HL-60 (cell line): ENCODE measurements at regions not wholly inside any gene's neighbourhood (a gene's known extent, or its start where the extent isn't known, plus 50 kb on each side); places are given as distances from the start of the nearest gene placed in this dataset.

ENCODE experiments used
- DNase-seq, 2 experiments: peaks; one replicate each; pipeline ENCODE4 v3.0.0-alpha.2; 2010 to 2020; ENCODE audit warnings: low read depth in 1 of 2, low spot score in 1 of 2
- H3K27ac ChIP-seq: fragments of 250-450 bp; sonication (Bioruptor Pico); replicated peaks from 2 replicates; pipeline ENCODE4 v1.5.1; 2020; ENCODE audit warnings: mild to moderate bottlenecking, moderate library complexity
- H3K27me3 ChIP-seq: fragments of 250-450 bp; sonication (Bioruptor Pico); 2 replicates; pipeline ENCODE4 v1.5.1; 2021; ENCODE audit warnings: mild to moderate bottlenecking, moderate library complexity; ENCODE audit not compliant: insufficient read depth, poor library complexity, severe bottlenecking
- H3K4me3 ChIP-seq: replicated peaks from 2 replicates; pipeline ENCODE4 v1.5.1; 2011; ENCODE audit warnings: mild to moderate bottlenecking, control low read depth, low read length; ENCODE audit not compliant: insufficient read depth
- GABPA ChIP-seq: IDR thresholded peaks from 2 replicates; pipeline ENCODE4 v1.6.1; 2012; ENCODE audit warnings: low read depth
- POLR2AphosphoS5 ChIP-seq: IDR thresholded peaks from 2 replicates; pipeline ENCODE4 v1.6.1; 2012; ENCODE audit warnings: low read depth
- SPI1 ChIP-seq: IDR thresholded peaks from 2 replicates; pipeline ENCODE4 v1.6.1; 2012; ENCODE audit warnings: low read depth, mild to moderate bottlenecking, borderline replicate concordance
- TF ChIP-seq, protein P1 (sequence below): IDR thresholded peaks from one replicate; pipeline ENCODE4 v1.5.1; 2011; ENCODE audit warnings: low read length, control low read depth, inconsistent platforms; ENCODE audit not compliant: insufficient read depth
- TF ChIP-seq, protein P2 (sequence below): IDR thresholded peaks from 2 replicates; pipeline ENCODE4 v1.6.1; 2012; ENCODE audit warnings: low read depth; ENCODE audit not compliant: insufficient replicate concordance

- no peak for DNase-seq
- Histone ChIP-seq H3K27me3 (no peaks in the 10 kb centered on the region), H3K27ac (no peak overlapping the region), H3K4me3 (no peak overlapping the region)
- no peak for TF ChIP-seq SPI1
- TF ChIP-seq GABPA = no peak
- TF ChIP-seq, protein P1, sequence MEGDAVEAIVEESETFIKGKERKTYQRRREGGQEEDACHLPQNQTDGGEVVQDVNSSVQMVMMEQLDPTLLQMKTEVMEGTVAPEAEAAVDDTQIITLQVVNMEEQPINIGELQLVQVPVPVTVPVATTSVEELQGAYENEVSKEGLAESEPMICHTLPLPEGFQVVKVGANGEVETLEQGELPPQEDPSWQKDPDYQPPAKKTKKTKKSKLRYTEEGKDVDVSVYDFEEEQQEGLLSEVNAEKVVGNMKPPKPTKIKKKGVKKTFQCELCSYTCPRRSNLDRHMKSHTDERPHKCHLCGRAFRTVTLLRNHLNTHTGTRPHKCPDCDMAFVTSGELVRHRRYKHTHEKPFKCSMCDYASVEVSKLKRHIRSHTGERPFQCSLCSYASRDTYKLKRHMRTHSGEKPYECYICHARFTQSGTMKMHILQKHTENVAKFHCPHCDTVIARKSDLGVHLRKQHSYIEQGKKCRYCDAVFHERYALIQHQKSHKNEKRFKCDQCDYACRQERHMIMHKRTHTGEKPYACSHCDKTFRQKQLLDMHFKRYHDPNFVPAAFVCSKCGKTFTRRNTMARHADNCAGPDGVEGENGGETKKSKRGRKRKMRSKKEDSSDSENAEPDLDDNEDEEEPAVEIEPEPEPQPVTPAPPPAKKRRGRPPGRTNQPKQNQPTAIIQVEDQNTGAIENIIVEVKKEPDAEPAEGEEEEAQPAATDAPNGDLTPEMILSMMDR = no peak
- TF ChIP-seq, protein P2, sequence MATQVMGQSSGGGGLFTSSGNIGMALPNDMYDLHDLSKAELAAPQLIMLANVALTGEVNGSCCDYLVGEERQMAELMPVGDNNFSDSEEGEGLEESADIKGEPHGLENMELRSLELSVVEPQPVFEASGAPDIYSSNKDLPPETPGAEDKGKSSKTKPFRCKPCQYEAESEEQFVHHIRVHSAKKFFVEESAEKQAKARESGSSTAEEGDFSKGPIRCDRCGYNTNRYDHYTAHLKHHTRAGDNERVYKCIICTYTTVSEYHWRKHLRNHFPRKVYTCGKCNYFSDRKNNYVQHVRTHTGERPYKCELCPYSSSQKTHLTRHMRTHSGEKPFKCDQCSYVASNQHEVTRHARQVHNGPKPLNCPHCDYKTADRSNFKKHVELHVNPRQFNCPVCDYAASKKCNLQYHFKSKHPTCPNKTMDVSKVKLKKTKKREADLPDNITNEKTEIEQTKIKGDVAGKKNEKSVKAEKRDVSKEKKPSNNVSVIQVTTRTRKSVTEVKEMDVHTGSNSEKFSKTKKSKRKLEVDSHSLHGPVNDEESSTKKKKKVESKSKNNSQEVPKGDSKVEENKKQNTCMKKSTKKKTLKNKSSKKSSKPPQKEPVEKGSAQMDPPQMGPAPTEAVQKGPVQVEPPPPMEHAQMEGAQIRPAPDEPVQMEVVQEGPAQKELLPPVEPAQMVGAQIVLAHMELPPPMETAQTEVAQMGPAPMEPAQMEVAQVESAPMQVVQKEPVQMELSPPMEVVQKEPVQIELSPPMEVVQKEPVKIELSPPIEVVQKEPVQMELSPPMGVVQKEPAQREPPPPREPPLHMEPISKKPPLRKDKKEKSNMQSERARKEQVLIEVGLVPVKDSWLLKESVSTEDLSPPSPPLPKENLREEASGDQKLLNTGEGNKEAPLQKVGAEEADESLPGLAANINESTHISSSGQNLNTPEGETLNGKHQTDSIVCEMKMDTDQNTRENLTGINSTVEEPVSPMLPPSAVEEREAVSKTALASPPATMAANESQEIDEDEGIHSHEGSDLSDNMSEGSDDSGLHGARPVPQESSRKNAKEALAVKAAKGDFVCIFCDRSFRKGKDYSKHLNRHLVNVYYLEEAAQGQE = no peak
- TF ChIP-seq POLR2AphosphoS5 = no peak
These were observed 469.8 kb downstream of the USP25 start for GRCh38 chr21:16199539-16199938.

DNA sequence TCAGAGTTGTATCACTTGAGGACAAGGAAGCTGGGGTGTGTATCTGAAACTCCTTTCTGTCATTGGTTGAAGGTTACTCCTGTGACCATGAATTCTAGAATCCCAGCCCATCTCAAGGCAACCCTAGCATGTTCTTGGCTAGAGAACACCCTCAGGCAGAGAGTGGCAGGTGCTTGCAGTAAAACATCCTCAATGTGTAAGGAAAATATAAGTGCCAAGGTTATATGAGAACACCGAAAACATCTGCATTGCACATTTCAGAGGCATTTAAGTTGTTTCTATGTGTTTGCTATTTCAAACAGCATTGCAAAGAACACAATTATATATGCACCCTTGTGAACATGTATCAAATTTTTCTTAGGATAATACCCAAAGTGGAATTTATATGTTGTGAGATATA is 471.9 kb downstream of the USP25 start:
- Histone ChIP-seq H3K27ac (no peak overlapping the region), H3K27me3 (no peaks in the 10 kb centered on the region), H3K4me3 (no peak overlapping the region)
- no peak for DNase-seq
- TF ChIP-seq SPI1 = no peak
- TF ChIP-seq, protein P2 = no peak
- TF ChIP-seq, protein P1 = no peak
- TF ChIP-seq GABPA = no peak
- TF ChIP-seq POLR2AphosphoS5 = no peak

- DNase-seq = no peak
- H3K4me3 ChIP-seq = no peak overlapping the region
- no peak overlapping the region for H3K27ac ChIP-seq
- no peaks in the 10 kb centered on the region for H3K27me3 ChIP-seq
- no peak for TF ChIP-seq GABPA
- TF ChIP-seq, protein P2 = no peak
- TF ChIP-seq, protein P1 = no peak
These were observed 475.7 kb downstream of the USP25 start for GRCh38 chr21:16205527-16205926.
